ENCODE measurements at regions not wholly inside any gene's neighbourhood (a gene's known extent, or its start where the extent isn't known, plus 50 kb on each side); places are given as distances from the start of the nearest gene placed in this dataset.

GRCh38 chr4:63464393-63464792 lies 944.9 kb downstream of the TECRL start:
- no peak for DNase-seq (ENCODE audit: low read depth)

GRCh38 chr4:63460075-63460474 lies 949.2 kb downstream of the TECRL start:
- DNase-seq (ENCODE audit: low read depth) = no peak

DNA sequence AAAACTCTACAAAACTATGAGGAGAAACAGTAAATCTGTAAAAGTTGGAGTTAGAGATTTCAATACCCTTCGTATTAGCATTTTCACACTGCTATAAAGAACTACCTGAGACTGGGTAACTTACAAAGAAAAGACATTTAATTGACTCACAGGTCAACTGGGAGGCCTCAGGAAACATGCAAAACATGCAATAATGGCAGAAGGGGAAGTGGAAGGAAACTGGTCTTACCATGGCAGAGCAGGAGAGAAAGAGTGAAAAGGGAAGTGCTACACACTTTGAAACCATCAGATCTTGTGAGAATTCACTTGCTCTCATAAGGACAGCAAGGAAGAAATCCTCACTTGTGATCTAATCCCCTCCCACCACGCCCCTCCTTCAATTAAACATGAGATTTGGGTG lies 949.9 kb downstream of the TECRL start:
- DNase-seq (ENCODE audit: low read depth) = no peak

- DNase-seq (ENCODE audit: low read depth) = no peak
Observed at GRCh38 chr4:63458010-63458409, 951.2 kb downstream of the TECRL start.

GRCh38 chr4:63440236-63440635 lies 969.0 kb downstream of the TECRL start:
- no peak for DNase-seq (ENCODE audit: low read depth)

DNA sequence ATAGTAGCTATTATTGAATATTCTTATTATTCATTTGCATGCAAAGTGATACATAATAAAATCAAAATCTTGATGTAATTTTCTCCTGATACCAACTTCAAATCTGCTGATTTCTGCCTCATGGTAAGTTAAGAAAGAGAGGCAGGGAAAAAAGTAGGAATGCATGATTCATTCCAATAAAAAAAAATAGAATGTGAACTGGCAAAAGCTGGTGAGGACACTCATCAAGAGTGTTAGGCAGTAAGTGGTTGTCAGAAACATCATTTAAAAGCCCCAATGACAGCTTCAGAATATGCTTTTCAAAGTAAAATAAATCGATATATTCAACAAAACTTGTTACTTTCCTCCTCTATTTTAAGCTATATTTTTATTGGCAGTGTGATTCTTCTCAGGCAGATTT lies 979.1 kb downstream of the TECRL start:
- no peak for DNase-seq (ENCODE audit: low read depth)

- DNase-seq (ENCODE audit: low read depth) = no peak
Observed at GRCh38 chr4:63396269-63396668, 1013.0 kb downstream of the TECRL start.

DNA sequence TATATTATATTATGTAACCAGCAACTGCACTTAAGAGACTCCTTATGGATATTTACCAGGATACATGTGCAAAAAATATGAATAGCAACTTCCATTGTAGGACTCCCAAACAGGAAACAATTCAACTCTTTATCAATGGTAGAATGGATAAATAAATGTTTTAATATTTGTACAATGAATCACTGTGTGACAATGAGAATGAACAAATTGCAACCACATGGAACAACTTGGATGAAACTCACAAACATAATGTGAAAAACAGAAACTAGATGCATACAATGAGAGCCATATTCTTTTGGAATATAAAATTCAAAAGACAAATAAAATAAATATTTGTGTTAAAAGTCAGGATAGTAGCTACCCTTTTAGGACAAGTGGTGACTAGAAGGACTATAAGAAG lies 1015.7 kb downstream of the TECRL start:
- DNase-seq (ENCODE audit: low read depth) = no peak

GRCh38 chr4:63379750-63380522 lies 1029.3 kb downstream of the TECRL start:
- DNase-seq (ENCODE audit: low read depth) = no peak

GRCh38 chr4:63371001-63371400 lies 1038.2 kb downstream of the TECRL start:
- DNase-seq (ENCODE audit: low read depth) = no peak

DNA sequence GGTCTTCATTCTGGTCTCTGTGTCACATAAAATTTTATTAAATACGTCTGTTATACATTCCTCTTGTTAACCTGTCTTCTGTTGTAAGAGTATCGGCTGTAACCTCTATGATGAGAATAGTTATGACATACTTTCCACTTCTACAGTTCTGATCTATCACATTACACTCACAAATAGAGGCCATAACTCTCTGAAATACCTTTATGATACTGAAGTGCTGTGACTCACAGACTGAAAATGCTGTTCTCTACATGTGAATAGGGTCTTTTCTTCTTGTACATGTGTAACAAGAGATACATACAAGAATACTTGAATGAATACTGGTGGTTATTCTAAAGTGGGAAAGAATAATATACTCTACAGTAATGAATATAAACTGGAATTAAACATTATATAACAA lies 1047.6 kb downstream of the TECRL start:
- DNase-seq (ENCODE audit: low read depth) = no peak

DNA sequence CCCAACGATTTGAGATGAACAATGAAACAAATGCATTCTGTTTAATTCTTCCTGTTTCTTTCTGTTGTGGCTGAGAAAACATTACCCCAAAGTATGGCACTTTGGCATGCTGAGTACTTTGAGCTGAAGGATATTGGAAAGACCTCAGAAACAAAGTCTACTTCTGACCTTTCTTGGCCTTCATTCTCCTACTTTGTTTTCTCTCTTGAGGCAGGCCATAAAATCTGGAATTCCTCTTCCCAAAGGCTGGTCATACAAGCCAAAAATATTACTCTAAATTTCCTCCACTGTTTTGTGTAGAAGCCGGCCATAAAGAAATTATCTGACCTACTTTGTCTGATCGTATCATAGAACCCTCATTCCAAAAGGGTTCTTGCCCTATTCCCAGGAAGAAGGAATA lies 1048.2 kb downstream of the TECRL start:
- DNase-seq (ENCODE audit: low read depth) = no peak

DNA sequence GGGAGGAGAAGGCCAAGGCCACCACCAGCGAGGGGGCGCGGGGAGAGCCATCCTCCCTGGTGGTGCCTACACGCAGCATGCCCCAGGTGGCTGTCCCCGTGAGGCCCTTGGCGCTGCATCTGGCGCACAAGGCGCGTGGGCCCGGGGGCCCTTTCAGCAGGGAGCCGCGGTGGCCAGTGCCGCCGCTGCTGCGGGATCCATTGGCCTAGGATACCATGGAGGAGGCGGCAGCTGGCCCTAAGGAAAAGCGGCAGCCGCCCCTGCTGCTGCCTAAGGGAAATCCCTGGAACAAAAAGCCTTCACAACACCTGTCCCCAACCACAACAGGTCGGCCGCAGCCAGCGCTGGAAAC lies 1059.6 kb downstream of the TECRL start:
- no peak for DNase-seq (ENCODE audit: low read depth)

DNA sequence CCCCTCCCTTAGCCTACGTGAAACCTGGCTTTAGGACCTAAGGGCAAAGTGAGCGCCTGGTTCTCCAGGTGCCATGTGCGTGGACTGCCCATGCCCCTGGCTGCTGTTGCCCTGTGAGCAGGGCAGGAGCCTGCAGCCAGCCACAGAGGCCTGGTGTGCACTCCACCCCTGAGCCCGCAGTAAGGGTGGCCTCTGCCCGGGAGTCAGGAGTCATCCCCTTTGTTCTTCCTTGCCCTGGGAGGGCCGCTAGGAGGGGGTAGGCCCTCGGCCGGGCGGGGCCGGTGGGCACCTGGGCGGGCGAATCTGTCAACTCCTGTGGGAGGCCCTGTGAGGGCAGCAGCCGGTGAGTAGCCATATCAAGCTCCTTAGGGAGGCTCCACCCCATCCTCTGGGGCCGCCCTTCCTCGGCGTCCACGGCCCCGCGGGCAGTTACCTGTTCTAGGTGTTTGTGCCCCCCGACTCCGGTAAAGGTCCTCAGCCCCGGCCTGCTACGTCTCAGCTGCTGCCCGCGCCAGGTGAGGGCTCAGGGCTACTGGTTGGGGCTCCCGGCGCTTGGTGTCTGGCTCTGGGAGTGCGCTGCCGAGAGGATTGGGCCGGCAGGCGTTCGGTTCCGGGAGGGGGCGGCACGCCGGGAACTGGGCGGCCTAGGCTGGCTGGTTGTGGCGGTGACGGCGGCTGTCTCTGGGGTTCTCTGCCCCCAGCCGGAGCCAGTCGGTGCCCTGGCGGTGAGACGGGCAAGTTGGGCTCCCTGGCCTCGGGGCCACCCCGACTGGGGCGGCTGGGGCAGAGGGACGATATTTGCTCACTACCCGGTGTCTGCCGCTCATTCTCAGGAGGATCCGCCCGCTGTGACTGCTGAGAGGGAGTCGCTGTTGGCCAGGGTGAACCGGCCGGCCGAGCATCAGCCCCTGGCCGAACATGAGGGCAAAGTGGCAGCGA lies 1060.2 kb downstream of the TECRL start:
- no peak for DNase-seq (ENCODE audit: low read depth)

GRCh38 chr4:63325140-63325539 lies 1084.1 kb downstream of the TECRL start:
- no peak for DNase-seq (ENCODE audit: low read depth)

DNA sequence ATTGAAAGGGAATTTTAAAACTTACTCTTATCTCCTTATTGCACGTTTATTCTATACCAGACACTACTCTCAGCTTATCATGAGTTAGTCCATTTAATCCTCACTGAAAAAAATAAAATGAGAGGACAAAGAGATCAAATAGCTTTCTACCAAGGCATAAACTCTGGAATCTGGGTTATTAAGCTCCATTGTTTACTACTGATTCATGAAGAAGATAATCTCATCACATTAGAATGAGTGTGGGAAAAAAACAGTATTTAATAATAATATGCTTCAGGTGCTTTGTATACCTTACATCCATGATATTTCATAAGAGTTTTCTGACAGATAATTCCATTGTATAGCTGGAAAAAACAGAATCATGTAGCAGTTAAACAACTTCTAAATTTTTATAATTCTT lies 1092.6 kb downstream of the TECRL start:
- no peak for DNase-seq (ENCODE audit: low read depth)

GRCh38 chr4:63315651-63316050 lies 1093.6 kb downstream of the TECRL start:
- no peak for DNase-seq (ENCODE audit: low read depth)

DNA sequence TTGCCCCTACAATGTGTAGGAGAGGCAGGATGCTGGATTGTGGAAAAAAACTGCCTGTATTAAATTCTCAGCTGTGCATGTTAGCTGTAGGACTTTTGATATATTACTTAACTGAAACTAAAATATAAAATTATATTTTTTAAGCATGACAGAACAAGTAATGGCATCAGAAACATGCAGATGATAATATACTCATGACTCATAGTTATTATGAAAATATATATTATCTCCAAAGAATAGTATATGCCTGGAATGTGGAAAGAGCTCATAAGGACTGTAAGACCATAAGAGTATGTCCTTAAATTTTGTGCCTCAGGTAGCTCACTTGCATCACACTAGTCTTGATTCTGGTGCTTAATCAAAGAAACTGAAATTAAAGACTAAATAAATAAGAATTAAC lies 1100.6 kb downstream of the TECRL start:
- no peak for DNase-seq (ENCODE audit: low read depth)

- DNase-seq (ENCODE audit: low read depth) = no peak
Observed at GRCh38 chr4:63302792-63303191, 1106.5 kb downstream of the TECRL start.

DNA sequence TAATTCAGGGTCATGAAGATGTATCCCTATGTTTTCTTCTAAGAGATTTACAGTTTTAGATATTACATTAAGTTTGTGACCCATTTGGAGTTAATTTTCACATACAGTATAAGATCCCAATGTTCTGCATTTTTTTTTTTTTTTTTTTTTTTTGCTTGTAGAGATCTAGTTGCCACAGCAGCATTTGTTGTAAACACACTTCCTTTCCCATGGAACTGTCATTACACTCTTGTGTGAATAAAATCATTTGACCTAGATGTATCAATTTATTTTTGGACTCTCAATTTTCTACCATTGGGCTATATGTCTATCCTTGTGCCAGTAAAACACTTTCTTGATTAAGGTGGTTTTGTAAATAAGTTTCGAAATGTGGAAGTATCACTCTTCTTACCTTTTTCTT lies 1107.2 kb downstream of the TECRL start:
- DNase-seq (ENCODE audit: low read depth) = no peak

- DNase-seq (ENCODE audit: low read depth) = no peak
Observed at GRCh38 chr4:63296773-63297172, 1112.5 kb downstream of the TECRL start.

DNA sequence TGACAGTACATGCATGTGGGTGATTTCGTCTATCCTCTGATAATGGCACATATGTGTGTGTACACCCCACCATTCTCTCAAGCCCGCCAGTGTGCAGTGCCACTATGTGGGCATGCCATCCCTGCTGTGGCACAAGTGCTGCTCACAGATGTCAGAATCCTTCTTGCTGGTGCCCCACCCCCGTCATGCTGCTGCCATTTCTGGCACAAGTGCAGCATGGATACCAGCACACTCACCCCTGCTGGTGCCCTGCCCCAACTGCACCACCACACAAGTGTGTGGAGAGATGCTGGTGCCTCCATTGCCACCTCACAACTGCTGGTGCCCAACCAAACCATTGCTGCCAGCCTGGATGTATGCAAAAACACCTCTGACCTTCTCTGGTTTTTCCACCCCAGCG lies 1133.8 kb downstream of the TECRL start:
- no peak for DNase-seq (ENCODE audit: low read depth)

DNA sequence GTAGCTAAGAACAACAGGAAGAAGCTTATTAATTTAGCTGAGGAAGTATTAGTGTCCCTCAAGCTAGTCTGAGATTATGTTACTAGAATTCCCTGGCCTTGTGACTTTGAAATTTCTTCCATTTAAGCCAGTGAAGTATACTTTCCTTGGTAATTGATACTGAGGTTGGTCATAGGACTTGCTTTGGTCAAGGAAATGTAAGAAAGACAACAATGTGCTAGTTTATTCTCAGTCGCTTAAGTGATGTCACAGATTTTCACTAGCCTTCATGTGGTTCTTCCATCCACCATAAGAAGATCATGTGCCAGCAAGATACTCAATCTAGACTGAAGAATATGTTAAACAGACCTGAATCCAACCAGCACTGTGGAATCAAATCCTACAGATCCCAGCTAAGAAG lies 1140.1 kb downstream of the TECRL start:
- no peak for DNase-seq (ENCODE audit: low read depth)

All from fibroblast of the conjunctiva (primary cell).